ENCODE measurements at regions not wholly inside any gene's neighbourhood (a gene's known extent, or its start where the extent isn't known, plus 50 kb on each side); places are given as distances from the start of the nearest gene placed in this dataset.

GRCh38 chr13:85896516-85897450, 97.6 kb upstream of the SLITRK6 start:
- DNase-seq (ENCODE audit: low spot score), result no peak

GRCh38 chr13:85887406-85887805, 88.2 kb upstream of the SLITRK6 start:
- no peak for DNase-seq (ENCODE audit: low spot score)

GRCh38 chr13:85879014-85879413, 79.8 kb upstream of the SLITRK6 start:
- no peak for DNase-seq (ENCODE audit: low spot score)

- DNase-seq (ENCODE audit: low spot score), result peak; percentile 3
These were observed 65.8 kb upstream of the SLITRK6 start for GRCh38 chr13:85864963-85865530.

GRCh38 chr13:85853901-85854663, 54.9 kb upstream of the SLITRK6 start:
- DNase-seq (ENCODE audit: low spot score), result no peak

GRCh38 chr13:85853161-85853894, 54.1 kb upstream of the SLITRK6 start:
- DNase-seq (ENCODE audit: low spot score), result no peak

All from hepatic stellate cell (primary cell).